ENCODE measurements at regions not wholly inside any gene's neighbourhood (a gene's known extent, or its start where the extent isn't known, plus 50 kb on each side); places are given as distances from the start of the nearest gene placed in this dataset.

DNA sequence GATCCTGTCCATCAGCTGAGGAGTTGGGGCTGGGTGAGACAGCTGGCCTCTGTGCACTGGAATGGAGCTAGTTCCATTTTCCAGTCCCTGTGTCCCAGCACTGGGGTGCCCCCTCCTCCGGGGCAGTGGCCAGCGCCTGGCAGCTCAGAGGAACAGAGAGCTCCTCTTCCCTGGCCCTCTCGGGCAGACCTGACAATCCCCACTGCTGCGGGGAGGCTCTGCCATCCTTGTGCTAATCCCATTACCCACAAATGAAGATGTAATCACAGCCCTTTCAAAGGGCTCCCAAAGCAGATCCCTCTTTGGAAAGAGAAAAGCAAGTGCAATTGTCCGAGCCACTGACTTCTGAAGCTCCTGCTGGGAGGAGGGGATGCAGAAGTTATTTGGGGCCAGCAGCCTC lies 75.1 kb upstream of the MSX1 start:
- H3K9me3 ChIP-seq (ENCODE audit: control insufficient read depth, insufficient read depth, low read length): peaks cover 4% of the 10 kb centered on the region
- no peak overlapping the region for H3K4me3 ChIP-seq (ENCODE audit: low read depth, low read length)
- peaks cover 2% of the 10 kb centered on the region for H3K4me1 ChIP-seq (ENCODE audit: control insufficient read depth, insufficient read depth, low read length)
- no peaks in the 10 kb centered on the region for H3K27me3 ChIP-seq (ENCODE audit: control insufficient read depth, insufficient read depth, low read length)
- H3K36me3 ChIP-seq (ENCODE audit: control insufficient read depth, insufficient read depth, low read length): no peaks in the 10 kb centered on the region
- no peak overlapping the region for H3K9ac ChIP-seq (ENCODE audit: low read depth, low read length)

DNA sequence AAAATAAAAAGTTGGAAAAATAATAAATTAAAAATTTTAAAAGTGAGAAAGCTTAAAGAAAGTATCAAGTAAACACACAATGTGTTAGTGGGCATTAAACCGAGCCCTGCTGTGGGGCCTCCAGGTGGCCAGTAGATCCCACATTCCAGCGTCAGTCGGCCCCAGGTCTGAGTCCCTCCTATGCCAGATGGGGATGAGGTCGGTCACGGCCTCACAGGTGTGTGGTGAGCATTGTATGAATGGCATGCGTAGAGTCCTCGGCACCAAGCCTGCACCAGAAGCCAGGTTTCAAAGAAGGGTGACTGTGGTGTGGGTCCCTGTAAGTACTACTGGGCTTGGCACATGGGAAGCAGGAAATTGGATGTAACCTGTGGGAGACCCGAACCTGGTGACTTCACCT lies 75.6 kb upstream of the MSX1 start:
- H3K4me3 ChIP-seq (ENCODE audit: low read depth, low read length): no peak overlapping the region
- peaks cover 2% of the 10 kb centered on the region for H3K9me3 ChIP-seq (ENCODE audit: control insufficient read depth, insufficient read depth, low read length)
- H3K27me3 ChIP-seq (ENCODE audit: control insufficient read depth, insufficient read depth, low read length): no peaks in the 10 kb centered on the region
- H3K9ac ChIP-seq (ENCODE audit: low read depth, low read length): no peak overlapping the region
- no peaks in the 10 kb centered on the region for H3K36me3 ChIP-seq (ENCODE audit: control insufficient read depth, insufficient read depth, low read length)
- peaks cover 2% of the 10 kb centered on the region for H3K4me1 ChIP-seq (ENCODE audit: control insufficient read depth, insufficient read depth, low read length)

DNA sequence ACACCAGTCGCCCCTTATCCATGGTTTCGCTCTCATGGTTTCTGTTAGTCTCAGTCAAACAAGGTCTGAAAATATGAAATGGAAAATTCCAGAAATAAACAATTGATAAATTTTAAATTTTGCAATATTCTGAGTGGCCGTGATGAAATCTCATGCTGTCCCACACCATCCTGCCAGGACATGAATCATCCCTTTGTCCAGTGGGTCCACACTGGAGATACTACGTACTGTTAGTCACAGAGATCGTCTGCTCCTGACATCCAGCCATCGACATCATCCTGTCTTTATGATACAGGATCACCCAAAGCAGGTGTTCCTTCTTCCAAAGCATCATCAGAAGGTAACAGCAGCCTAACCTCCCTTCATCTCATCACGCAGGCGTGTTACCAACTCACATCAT lies 76.5 kb upstream of the MSX1 start:
- no peaks in the 10 kb centered on the region for H3K27me3 ChIP-seq (ENCODE audit: control insufficient read depth, insufficient read depth, low read length)
- no peak overlapping the region for H3K9ac ChIP-seq (ENCODE audit: low read depth, low read length)
- no peaks in the 10 kb centered on the region for H3K9me3 ChIP-seq (ENCODE audit: control insufficient read depth, insufficient read depth, low read length)
- H3K4me3 ChIP-seq (ENCODE audit: low read depth, low read length): no peak overlapping the region
- H3K4me1 ChIP-seq (ENCODE audit: control insufficient read depth, insufficient read depth, low read length): peaks cover 2% of the 10 kb centered on the region
- no peaks in the 10 kb centered on the region for H3K36me3 ChIP-seq (ENCODE audit: control insufficient read depth, insufficient read depth, low read length)

DNA sequence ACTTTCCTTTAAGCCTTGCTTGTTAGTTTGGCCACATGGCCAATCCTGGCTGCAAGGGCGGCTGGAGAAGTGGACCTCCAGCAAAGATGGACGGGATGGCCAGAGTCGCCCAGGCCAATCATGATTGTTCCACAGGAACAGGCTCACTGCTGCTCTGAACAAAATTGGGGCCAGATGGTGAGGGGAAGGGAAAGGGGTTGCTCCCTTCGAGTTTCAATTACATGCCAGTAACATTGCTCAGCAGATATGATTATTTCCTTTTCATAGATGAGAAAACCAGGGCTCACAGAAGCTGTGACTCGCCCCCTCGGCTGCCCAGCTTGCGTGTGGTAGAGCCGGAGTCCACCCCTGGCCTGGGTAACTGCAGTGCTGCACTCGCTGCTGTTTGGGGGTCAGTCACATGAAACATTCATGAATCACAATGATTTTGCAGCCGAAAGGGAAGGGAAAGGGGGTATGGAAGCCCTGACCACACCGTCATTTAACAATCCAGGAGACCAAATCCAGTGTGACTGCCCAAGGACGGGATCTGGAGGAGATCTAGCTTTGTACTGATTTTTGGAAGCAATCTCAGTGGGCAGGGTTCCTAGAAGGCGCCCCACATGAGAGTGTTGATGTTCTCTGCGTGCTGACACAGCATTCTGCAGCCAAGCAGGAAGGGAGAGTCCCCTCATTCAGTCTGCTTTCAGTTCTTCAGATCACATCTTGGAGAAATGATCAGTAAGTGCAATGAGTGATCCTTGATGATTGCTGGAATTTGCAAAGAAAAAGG lies 77.3 kb upstream of the MSX1 start:
- Histone ChIP-seq H3K4me3 (ENCODE audit: low read depth, low read length) (no peak overlapping the region), H3K9ac (ENCODE audit: low read depth, low read length) (no peak overlapping the region), H3K36me3 (ENCODE audit: control insufficient read depth, insufficient read depth, low read length) (no peaks in the 10 kb centered on the region), H3K9me3 (ENCODE audit: control insufficient read depth, insufficient read depth, low read length) (no peaks in the 10 kb centered on the region), H3K4me1 (ENCODE audit: control insufficient read depth, insufficient read depth, low read length) (peaks cover 2% of the 10 kb centered on the region), H3K27me3 (ENCODE audit: control insufficient read depth, insufficient read depth, low read length) (no peaks in the 10 kb centered on the region)

DNA sequence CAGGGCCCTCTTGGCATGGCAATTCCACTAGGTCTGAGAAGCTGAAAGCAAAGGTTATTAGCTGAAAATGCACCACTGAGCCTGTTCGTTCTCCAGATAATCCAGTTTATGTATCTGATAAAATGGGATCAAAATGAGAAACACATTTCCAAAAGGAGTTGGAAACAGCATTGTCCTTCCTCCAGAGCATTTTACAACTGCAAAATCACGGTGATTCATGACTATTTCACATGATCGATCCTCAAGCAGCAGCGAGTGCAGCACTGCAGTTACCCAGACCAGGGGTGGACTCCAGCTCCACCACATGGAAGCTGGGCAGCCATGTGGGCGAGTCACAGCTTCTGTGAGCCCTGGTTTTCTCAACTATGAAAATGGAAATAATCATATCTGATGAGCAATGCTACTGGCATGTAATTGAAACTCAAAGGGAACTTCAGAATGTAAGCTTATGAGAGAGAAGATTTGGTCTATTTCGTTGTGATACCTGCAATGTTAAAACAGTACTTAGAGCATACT lies 78.7 kb upstream of the MSX1 start:
- no peak overlapping the region for H3K4me3 ChIP-seq (ENCODE audit: low read depth, low read length)
- H3K9me3 ChIP-seq (ENCODE audit: control insufficient read depth, insufficient read depth, low read length): no peaks in the 10 kb centered on the region
- H3K4me1 ChIP-seq (ENCODE audit: control insufficient read depth, insufficient read depth, low read length): peaks cover 2% of the 10 kb centered on the region
- H3K36me3 ChIP-seq (ENCODE audit: control insufficient read depth, insufficient read depth, low read length): no peaks in the 10 kb centered on the region
- H3K27me3 ChIP-seq (ENCODE audit: control insufficient read depth, insufficient read depth, low read length): peaks cover 3% of the 10 kb centered on the region
- H3K9ac ChIP-seq (ENCODE audit: low read depth, low read length): no peak overlapping the region

DNA sequence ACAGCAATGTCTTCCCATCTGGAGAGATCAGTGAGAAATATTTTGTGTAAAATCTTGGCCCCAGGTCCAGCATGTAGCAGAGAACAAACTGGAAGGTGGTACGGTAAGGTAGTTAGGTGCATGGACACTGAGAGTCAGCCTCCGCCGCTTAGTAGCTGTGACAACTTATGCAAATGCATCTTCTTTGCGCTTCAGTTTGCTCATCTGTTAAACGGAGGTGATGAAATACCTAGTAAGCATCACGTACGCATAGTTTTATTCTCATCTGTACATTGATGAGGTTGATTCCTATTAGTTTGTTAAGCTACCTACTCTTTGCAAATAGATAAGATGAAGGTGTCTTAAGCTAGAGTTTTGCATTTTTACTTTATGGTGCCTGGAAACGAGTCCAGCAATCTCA lies 80.0 kb upstream of the MSX1 start:
- Histone ChIP-seq H3K36me3 (ENCODE audit: control insufficient read depth, insufficient read depth, low read length) (no peaks in the 10 kb centered on the region), H3K9me3 (ENCODE audit: control insufficient read depth, insufficient read depth, low read length) (no peaks in the 10 kb centered on the region), H3K9ac (ENCODE audit: low read depth, low read length) (no peak overlapping the region), H3K27me3 (ENCODE audit: control insufficient read depth, insufficient read depth, low read length) (peaks cover 3% of the 10 kb centered on the region), H3K4me3 (ENCODE audit: low read depth, low read length) (no peak overlapping the region), H3K4me1 (ENCODE audit: control insufficient read depth, insufficient read depth, low read length) (peaks cover 2% of the 10 kb centered on the region)

DNA sequence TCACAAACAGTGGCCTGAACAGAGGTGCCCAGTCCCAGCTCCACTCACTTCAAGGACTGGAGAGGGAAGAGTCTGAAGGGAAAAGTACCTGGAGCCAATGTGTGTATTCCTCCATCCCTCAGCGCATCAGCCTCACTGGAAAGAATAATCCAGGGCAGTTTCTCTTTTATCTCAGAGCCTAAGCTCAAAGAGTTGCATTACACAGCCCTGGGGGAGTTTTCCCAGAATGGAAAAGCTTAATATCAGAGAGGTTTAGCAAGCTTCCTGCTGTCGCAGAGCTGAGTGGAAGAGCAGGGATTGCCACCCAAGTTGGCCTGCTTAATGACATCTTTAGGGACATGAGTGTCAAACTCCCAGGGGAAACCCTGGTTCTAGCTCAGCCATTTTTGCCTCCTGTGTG lies 80.4 kb upstream of the MSX1 start:
- no peak overlapping the region for H3K4me3 ChIP-seq (ENCODE audit: low read depth, low read length)
- peaks cover 3% of the 10 kb centered on the region for H3K27me3 ChIP-seq (ENCODE audit: control insufficient read depth, insufficient read depth, low read length)
- no peaks in the 10 kb centered on the region for H3K9me3 ChIP-seq (ENCODE audit: control insufficient read depth, insufficient read depth, low read length)

DNA sequence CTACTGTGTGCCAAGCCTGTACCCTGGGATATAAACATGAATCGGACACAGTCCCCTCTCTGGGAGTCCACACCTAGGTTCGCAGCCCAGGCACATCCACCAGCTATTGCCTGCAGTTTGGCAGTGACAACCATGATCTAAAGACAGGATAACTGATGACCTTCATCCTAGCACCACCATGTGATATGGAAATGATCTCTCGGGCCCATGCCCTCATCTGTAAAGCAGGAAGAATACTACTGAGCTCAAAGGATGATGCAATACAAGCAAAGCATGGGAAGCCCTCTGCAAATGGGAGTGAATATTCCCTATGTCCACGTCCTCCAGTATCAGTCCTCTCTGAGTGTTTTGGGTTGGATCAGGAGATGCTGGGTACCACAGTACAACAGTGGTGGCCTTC lies 80.9 kb upstream of the MSX1 start:
- no peak overlapping the region for H3K4me3 ChIP-seq (ENCODE audit: low read depth, low read length)
- H3K27me3 ChIP-seq (ENCODE audit: control insufficient read depth, insufficient read depth, low read length): peaks cover 3% of the 10 kb centered on the region
- H3K4me1 ChIP-seq (ENCODE audit: control insufficient read depth, insufficient read depth, low read length): peaks cover 2% of the 10 kb centered on the region
- no peaks in the 10 kb centered on the region for H3K9me3 ChIP-seq (ENCODE audit: control insufficient read depth, insufficient read depth, low read length)
- H3K36me3 ChIP-seq (ENCODE audit: control insufficient read depth, insufficient read depth, low read length): no peaks in the 10 kb centered on the region
- no peak overlapping the region for H3K9ac ChIP-seq (ENCODE audit: low read depth, low read length)

More for the DNA sequence above, 80.4 kb upstream of the MSX1 start:
- peaks cover 2% of the 10 kb centered on the region for H3K4me1 ChIP-seq (ENCODE audit: control insufficient read depth, insufficient read depth, low read length)
- no peaks in the 10 kb centered on the region for H3K36me3 ChIP-seq (ENCODE audit: control insufficient read depth, insufficient read depth, low read length)
- H3K9ac ChIP-seq (ENCODE audit: low read depth, low read length): no peak overlapping the region

DNA sequence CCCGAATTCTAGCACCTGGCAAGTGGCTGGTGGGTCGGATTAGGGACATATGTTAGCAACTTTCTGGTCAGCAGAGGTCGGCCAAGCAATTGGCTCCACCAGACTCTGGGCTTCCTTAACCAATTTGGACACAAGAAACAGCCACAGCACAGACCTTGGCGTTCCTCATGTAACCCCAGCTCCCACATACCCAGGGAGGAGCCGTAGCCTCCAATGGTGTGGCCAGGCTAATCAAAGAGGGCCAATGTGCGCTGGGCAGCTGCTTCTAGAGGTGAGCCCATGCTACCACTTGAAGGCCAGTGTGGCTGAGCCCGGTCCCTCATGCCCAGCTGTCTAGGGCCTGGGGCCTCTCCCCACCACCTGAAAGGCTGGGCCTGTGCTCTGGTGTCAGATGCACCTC lies 82.5 kb upstream of the MSX1 start:
- no peaks in the 10 kb centered on the region for H3K36me3 ChIP-seq (ENCODE audit: control insufficient read depth, insufficient read depth, low read length)
- no peaks in the 10 kb centered on the region for H3K9me3 ChIP-seq (ENCODE audit: control insufficient read depth, insufficient read depth, low read length)
- H3K4me1 ChIP-seq (ENCODE audit: control insufficient read depth, insufficient read depth, low read length): no peaks in the 10 kb centered on the region
- no peak overlapping the region for H3K9ac ChIP-seq (ENCODE audit: low read depth, low read length)
- peaks cover 3% of the 10 kb centered on the region for H3K27me3 ChIP-seq (ENCODE audit: control insufficient read depth, insufficient read depth, low read length)
- H3K4me3 ChIP-seq (ENCODE audit: low read depth, low read length): no peak overlapping the region

DNA sequence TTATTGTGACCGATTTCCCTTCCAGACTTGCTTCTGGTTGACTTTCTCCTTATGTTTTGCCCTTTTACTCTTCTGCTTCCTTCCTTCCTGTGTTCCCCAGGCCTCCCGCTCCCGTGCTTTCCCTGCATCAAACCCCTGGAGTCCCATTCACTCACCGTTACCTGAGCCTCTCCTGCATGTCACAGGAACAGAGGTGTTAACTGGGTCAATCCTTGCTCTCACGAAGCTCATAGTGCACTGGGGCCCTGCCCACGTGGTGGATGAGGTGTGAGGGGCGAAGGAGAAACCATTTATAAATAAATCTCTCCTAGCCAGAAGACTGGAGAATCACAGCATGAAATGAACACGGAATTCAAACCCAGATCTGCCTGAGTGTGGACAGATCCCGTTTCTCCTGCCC lies 83.1 kb upstream of the MSX1 start:
- Histone ChIP-seq H3K4me3 (ENCODE audit: low read depth, low read length) (no peak overlapping the region), H3K9ac (ENCODE audit: low read depth, low read length) (no peak overlapping the region), H3K4me1 (ENCODE audit: control insufficient read depth, insufficient read depth, low read length) (no peaks in the 10 kb centered on the region), H3K27me3 (ENCODE audit: control insufficient read depth, insufficient read depth, low read length) (peaks cover 3% of the 10 kb centered on the region), H3K36me3 (ENCODE audit: control insufficient read depth, insufficient read depth, low read length) (no peaks in the 10 kb centered on the region), H3K9me3 (ENCODE audit: control insufficient read depth, insufficient read depth, low read length) (no peaks in the 10 kb centered on the region)

DNA sequence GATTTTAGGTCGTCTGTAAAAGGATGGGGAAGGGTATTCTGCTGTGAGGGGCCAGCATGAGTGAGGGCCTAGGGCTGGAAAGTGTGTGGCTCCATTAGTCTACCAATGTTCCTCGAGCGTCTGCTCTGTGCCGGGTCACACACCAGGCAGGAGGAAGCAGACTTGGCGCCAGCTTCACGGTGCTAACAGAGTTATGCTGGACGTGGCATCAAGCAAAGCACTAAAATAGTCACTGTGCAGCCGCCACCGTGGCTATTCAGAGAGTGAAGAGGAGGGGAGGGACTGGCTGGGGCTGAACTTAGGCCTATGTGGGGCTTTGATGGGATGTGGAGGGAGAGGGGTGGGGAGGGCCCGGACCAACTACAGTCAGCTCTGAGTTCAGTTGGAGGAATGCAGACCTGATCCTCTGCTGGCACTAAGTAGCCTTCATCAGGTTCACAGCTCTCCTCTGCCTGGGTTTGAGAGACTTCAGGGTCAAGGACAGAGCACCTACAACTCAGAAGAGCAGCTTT lies 83.9 kb upstream of the MSX1 start:
- Histone ChIP-seq H3K4me1 (ENCODE audit: control insufficient read depth, insufficient read depth, low read length) (no peaks in the 10 kb centered on the region), H3K9me3 (ENCODE audit: control insufficient read depth, insufficient read depth, low read length) (no peaks in the 10 kb centered on the region), H3K9ac (ENCODE audit: low read depth, low read length) (no peak overlapping the region), H3K4me3 (ENCODE audit: low read depth, low read length) (no peak overlapping the region), H3K27me3 (ENCODE audit: control insufficient read depth, insufficient read depth, low read length) (peaks cover 3% of the 10 kb centered on the region), H3K36me3 (ENCODE audit: control insufficient read depth, insufficient read depth, low read length) (no peaks in the 10 kb centered on the region)

DNA sequence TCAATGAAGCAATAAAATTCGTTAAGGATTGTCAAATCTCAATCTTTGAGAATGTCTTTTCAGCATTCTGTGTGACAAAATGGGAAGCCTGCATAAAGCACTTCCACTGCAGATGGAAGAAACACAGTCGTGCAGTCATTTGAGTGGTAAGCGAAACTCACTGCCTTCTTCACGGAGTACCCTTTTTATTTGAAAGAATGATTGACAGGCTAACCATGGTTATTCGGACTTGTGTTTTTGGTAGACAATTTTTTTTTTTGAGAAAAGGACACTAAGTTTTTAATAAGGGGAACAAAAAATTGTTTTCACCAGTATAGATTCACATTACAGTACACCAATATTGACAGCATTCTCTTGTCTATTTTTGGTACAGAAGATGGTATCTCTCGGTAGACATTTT lies 86.9 kb upstream of the MSX1 start:
- Histone ChIP-seq H3K4me1 (ENCODE audit: control insufficient read depth, insufficient read depth, low read length) (no peaks in the 10 kb centered on the region), H3K9me3 (ENCODE audit: control insufficient read depth, insufficient read depth, low read length) (no peaks in the 10 kb centered on the region), H3K36me3 (ENCODE audit: control insufficient read depth, insufficient read depth, low read length) (no peaks in the 10 kb centered on the region), H3K4me3 (ENCODE audit: low read depth, low read length) (no peak overlapping the region), H3K27me3 (ENCODE audit: control insufficient read depth, insufficient read depth, low read length) (peaks cover 3% of the 10 kb centered on the region), H3K9ac (ENCODE audit: low read depth, low read length) (no peak overlapping the region)
